IMR-90 (cell line): ENCODE measurements at regions not wholly inside any gene's neighbourhood (a gene's known extent, or its start where the extent isn't known, plus 50 kb on each side); places are given as distances from the start of the nearest gene placed in this dataset.

Experiments used
- ATAC-seq: fragments of 200-7000 bp; cut with Tn5 transposase; 2 replicates; pipeline ENCODE4 v1.9.1; 2020; ENCODE audit warnings: low read depth, mild to moderate bottlenecking, moderate library complexity
- BruUV-seq: library from RNA; stranded (reverse); fragments of 400-500 nt; replicated peaks from 2 replicates; lab custom pipeline; 2021; lab: Mats Ljungman, UMichigan
- CTCF ChIA-PET: fragments of 300-600 bp; formaldehyde crosslinking; extraction: SDS; loops from one replicate; lab custom pipeline; 2021; ENCODE audit warnings: antibody characterized with exemption; lab: Yijun Ruan, JAX
- POLR2A ChIA-PET: fragments of 300-600 bp; sonication (Branson Sonifier 250); formaldehyde crosslinking; loops from one replicate; lab custom pipeline; 2022; ENCODE audit warnings: antibody characterized with exemption; ENCODE audit not compliant: unreplicated experiment; lab: Charles Lee
- DNase-seq: peaks from one replicate; pipeline ENCODE4 v3.0.0; 2013
- H2AFZ ChIP-seq: replicated peaks from 2 replicates; pipeline ENCODE3; 2013; ENCODE audit warnings: low read length, mild to moderate bottlenecking; ENCODE audit not compliant: poor library complexity
- H2AK5ac ChIP-seq: 2 replicates; pipeline ENCODE4 v1.6.1; 2013; ENCODE audit warnings: low read depth, low read length, inconsistent platforms
- H2AK9ac ChIP-seq: replicated peaks from 2 replicates; pipeline ENCODE3; 2013; ENCODE audit warnings: mild to moderate bottlenecking, low read depth, low read length, moderate library complexity; ENCODE audit not compliant: poor library complexity
- H2BK120ac ChIP-seq: 2 replicates; pipeline ENCODE4 v1.6.1; 2013; ENCODE audit warnings: low read depth, low read length, inconsistent platforms
- H2BK15ac ChIP-seq: 3 replicates; pipeline ENCODE4 v1.6.1; 2013; ENCODE audit warnings: low read depth, low read length, inconsistent platforms
- H2BK20ac ChIP-seq: 2 replicates; pipeline ENCODE4 v1.6.1; 2013; ENCODE audit warnings: low read depth, mild to moderate bottlenecking, inconsistent platforms, low read length, moderate library complexity
- H2BK5ac ChIP-seq: 2 replicates; pipeline ENCODE4 v1.6.1; 2013; ENCODE audit warnings: mild to moderate bottlenecking, low read depth, low read length, inconsistent platforms; ENCODE audit not compliant: poor library complexity, severe bottlenecking
- H3K14ac ChIP-seq: replicated peaks from 2 replicates; pipeline ENCODE4 v1.6.1; 2013; ENCODE audit warnings: low read depth, low read length, inconsistent platforms
- H3K18ac ChIP-seq: 2 replicates; pipeline ENCODE4 v1.6.1; 2013; ENCODE audit warnings: low read depth, low read length, control low read depth
- H3K23ac ChIP-seq: 2 replicates; pipeline ENCODE4 v1.6.1; 2013; ENCODE audit warnings: low read depth, low read length, inconsistent platforms
- H3K27ac ChIP-seq: 2 replicates; pipeline ENCODE4 v1.5.1; 2013; ENCODE audit warnings: mild to moderate bottlenecking, control low read depth, low read length; ENCODE audit not compliant: insufficient read depth
- H3K27me3 ChIP-seq: 2 replicates; pipeline ENCODE4 v1.6.1; 2013; ENCODE audit warnings: low read length; ENCODE audit not compliant: control insufficient read depth, insufficient read depth
- H3K36me3 ChIP-seq: 2 replicates; pipeline ENCODE4 v1.6.1; 2013; ENCODE audit warnings: low read length, mixed read lengths; ENCODE audit not compliant: control insufficient read depth, insufficient read depth
- H3K4ac ChIP-seq: 2 replicates; pipeline ENCODE4 v1.6.1; 2013; ENCODE audit warnings: low read depth, low read length, inconsistent platforms
- H3K4me1 ChIP-seq: 2 replicates; pipeline ENCODE4 v1.6.1; 2013; ENCODE audit warnings: low read length, mixed read lengths; ENCODE audit not compliant: control insufficient read depth, insufficient read depth
- H3K4me2 ChIP-seq: 2 replicates; pipeline ENCODE4 v1.6.1; 2013; ENCODE audit warnings: low read depth, mild to moderate bottlenecking, control low read depth, low read length, moderate library complexity
- H3K4me3 ChIP-seq: 2 replicates; pipeline ENCODE4 v1.5.1; 2013; ENCODE audit warnings: low read depth, mild to moderate bottlenecking, control low read depth, low read length, moderate library complexity; ENCODE audit not compliant: insufficient read depth
- H3K56ac ChIP-seq: 2 replicates; pipeline ENCODE4 v1.6.1; 2013; ENCODE audit warnings: low read length, inconsistent platforms; ENCODE audit not compliant: insufficient read depth; ENCODE audit errors: extremely low read depth
- H3K79me1 ChIP-seq, 2 experiments: 2 replicates each; pipeline ENCODE4 v1.6.1; 2013; ENCODE audit warnings: low read length in 2 of 2, inconsistent platforms in 1 of 2, low read depth in 1 of 2
- H3K9ac ChIP-seq: 2 replicates; pipeline ENCODE4 v1.6.1; 2013; ENCODE audit warnings: low read depth, low read length, control low read depth
- H3K9me1 ChIP-seq: 2 replicates; pipeline ENCODE4 v1.6.1; 2013; ENCODE audit warnings: low read length, inconsistent platforms; ENCODE audit not compliant: insufficient read depth
- H3K9me3 ChIP-seq: 2 replicates; pipeline ENCODE4 v1.6.1; 2013; ENCODE audit warnings: low read length; ENCODE audit not compliant: control insufficient read depth, insufficient read depth
- H4K20me1 ChIP-seq: 2 replicates; pipeline ENCODE4 v1.6.1; 2013; ENCODE audit warnings: low read length, inconsistent platforms; ENCODE audit not compliant: insufficient read depth
- H4K5ac ChIP-seq: 2 replicates; pipeline ENCODE4 v1.6.1; 2013; ENCODE audit warnings: mild to moderate bottlenecking, low read depth, low read length, control low read depth
- H4K8ac ChIP-seq, 2 experiments: 2 replicates each; pipeline ENCODE4 v1.6.1; 2013; ENCODE audit warnings: low read depth in 2 of 2, low read length in 2 of 2, control low read depth in 1 of 2, inconsistent platforms in 1 of 2
- H4K91ac ChIP-seq: 2 replicates; pipeline ENCODE4 v1.6.1; 2013; ENCODE audit warnings: low read depth, low read length, inconsistent platforms; ENCODE audit not compliant: insufficient read depth
- NFE2L2 ChIP-seq: fragments of 150-350 bp; IDR thresholded peaks from 2 replicates; pipeline ENCODE4 v1.6.1; 2016; ENCODE audit warnings: low read depth, mild to moderate bottlenecking, low read length
- WGBS, 2 experiments: methylation state at CpG; one replicate each; pipeline versions ENCODE4 v1.1.5 to v1.1.7; 2013; ENCODE audit warnings: missing lambda C conversion rate in 2 of 2; ENCODE audit not compliant: insufficient read length in 1 of 2; ENCODE audit errors: extremely low coverage in 2 of 2; 5-methylcytosine and 5-hydroxymethylcytosine counted together
- dilution Hi-C: fragments of 300-500 bp; cut with HindIII; formaldehyde crosslinking; loops from one replicate; pipeline ENCODE4 v1.14.3; 2018; ENCODE audit warnings: low sequenced_read_pairs; ENCODE audit not compliant: unreplicated experiment
- in situ Hi-C: fragments of 300-500 bp; cut with MboI; formaldehyde crosslinking; loops from 3 replicates; pipeline ENCODE4 v1.14.3; 2019; ENCODE audit warnings: low sequenced_read_pairs, inconsistent platforms, mixed read lengths
- intact Hi-C: fragments of 100-400 bp; cut with micrococcal nuclease; formaldehyde crosslinking; loops from 2 replicates; pipeline ENCODE4 v1.10.0; 2022

DNA sequence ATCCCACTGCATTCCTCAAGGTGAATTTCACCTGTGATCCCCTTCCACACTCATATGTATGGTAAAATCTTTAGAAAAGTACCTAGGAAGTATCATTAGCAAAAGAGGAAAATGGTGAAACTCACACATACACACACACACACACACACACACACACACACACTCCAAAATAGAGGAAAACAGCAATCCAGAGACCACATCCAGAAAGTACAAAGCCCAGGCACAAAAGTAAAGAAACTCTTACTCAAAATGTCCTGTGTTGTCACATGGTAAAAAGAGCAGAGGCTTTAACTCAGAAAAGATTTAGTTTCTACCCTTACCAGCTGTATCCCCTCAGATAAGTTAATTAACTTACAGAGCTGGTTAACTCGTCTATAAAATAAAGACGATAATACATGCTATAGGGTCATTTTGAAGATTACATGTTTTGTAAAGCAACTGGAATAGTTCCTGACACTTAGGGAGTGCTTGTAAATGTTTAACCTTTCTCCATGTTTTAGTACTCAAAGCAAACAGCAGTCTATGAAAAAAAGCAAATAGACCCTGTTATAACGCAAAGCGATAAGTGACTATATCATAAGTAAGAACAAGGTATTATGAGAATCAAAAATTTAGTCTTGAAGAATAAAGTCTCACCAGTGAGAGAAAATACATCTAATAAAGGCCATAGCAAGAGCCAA, 360.0 kb upstream of the LRATD1 start:
- Histone ChIP-seq H4K8ac (no peak overlapping the region), H2BK5ac (no peak overlapping the region), H3K23ac (no peak overlapping the region), H3K4ac (no peak overlapping the region), H3K9me1 (no peaks in the 10 kb centered on the region), H3K56ac (no peak overlapping the region), H2AK5ac (no peak overlapping the region), H3K14ac (no peak overlapping the region), H4K5ac (no peak overlapping the region), H2BK120ac (no peak overlapping the region), H3K27me3 (no peaks in the 10 kb centered on the region), H3K4me3 (no peak overlapping the region), H3K4me1 (no peaks in the 10 kb centered on the region), H4K91ac (no peak overlapping the region), H2AFZ (no peak overlapping the region), H3K18ac (no peak overlapping the region), H3K9me3 (0 out of 2 replicates have a peak, but pooled peaks cover 2% of the 10 kb centered on the region), H3K36me3 (no peaks in the 10 kb centered on the region), H3K4me2 (no peak overlapping the region), H2BK15ac (no peak overlapping the region), H2BK20ac (no peak overlapping the region), H4K20me1 (no peaks in the 10 kb centered on the region), H2AK9ac (no peak overlapping the region), H3K27ac (no peak overlapping the region), H3K9ac (no peak overlapping the region), H3K79me1 (no peaks in the 10 kb centered on the region)
- in situ Hi-C loops = no loop called here
- ChIA-PET CTCF (no interaction called here), POLR2A (no interaction called here)
- no peak for ATAC-seq
- no peak for DNase-seq
- no peak for TF ChIP-seq NFE2L2
- dilution Hi-C loops = no loop called here
- no TSS peak for BruUV-seq
- intact Hi-C loops = no loop called here
- WGBS, 2 experiments = no CpG with 5 or more reads among the region's 4 CpGs
